ENCODE measurements at regions not wholly inside any gene's neighbourhood (a gene's known extent, or its start where the extent isn't known, plus 50 kb on each side); places are given as distances from the start of the nearest gene placed in this dataset.

DNA sequence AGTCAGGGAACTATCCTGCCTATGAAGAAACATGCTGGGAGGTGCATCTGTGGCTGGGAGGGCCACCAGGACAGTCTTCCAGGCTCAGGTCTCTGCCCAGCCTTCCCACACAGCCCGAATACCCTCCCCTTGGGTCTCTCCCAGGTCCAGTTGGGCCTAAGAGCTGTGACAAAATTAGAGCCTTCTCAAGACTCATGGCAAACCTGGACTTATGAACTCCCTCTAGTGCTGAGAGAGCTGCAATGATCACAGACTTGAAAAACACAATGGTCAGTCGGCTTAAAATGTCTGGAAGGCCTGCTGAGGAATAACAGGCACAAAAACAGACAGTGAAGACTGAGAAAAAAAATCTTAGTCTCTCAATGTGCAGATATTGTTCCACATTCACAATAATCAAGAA, 325.1 kb downstream of the BRINP2 start:
- Histone ChIP-seq H2AFZ (ENCODE audit: low read depth, low read length) (no peak overlapping the region), H3K36me3 (ENCODE audit: insufficient read depth, low read length) (no peaks in the 10 kb centered on the region), H3K27me3 (ENCODE audit: insufficient read depth, low read depth, low read length) (no peaks in the 10 kb centered on the region), H3K9me3 (ENCODE audit: low read length) (no peaks in the 10 kb centered on the region), H3K9me2 (ENCODE audit: insufficient read depth, low read length) (no peaks in the 10 kb centered on the region), H3K4me2 (ENCODE audit: low read length) (no peak overlapping the region), H3K4me3 (ENCODE audit: low read length) (no peak overlapping the region), H3K9ac (ENCODE audit: low read length) (no peak overlapping the region), H4K20me1 (ENCODE audit: insufficient read depth) (no peaks in the 10 kb centered on the region), H3K79me2 (replicated peaks; ENCODE audit: insufficient read depth, low read length) (no peaks in the 10 kb centered on the region), H3F3A (ENCODE audit: insufficient read depth, low read length, poor library complexity, severe bottlenecking) (no peaks in the 10 kb centered on the region), H3K27ac (ENCODE audit: low read length) (no peak overlapping the region)
- TF ChIP-seq EP300 (conservative IDR thresholded peaks at IDR 0.05; ENCODE audit: poor library complexity, severe bottlenecking) (no peak), POLR2AphosphoS5 (IDR thresholded peaks at IDR 0.05) (no peak), SMC3 (conservative IDR thresholded peaks at IDR 0.05; ENCODE audit: poor library complexity) (no peak), MXI1 (conservative IDR thresholded peaks at IDR 0.05; ENCODE audit: poor library complexity, severe bottlenecking) (no peak), EZH2 (IDR thresholded peaks at IDR 0.05; ENCODE audit: borderline replicate concordance, insufficient read depth, low read length, poor library complexity, severe bottlenecking) (no peak), RAD21 (conservative IDR thresholded peaks at IDR 0.05) (no peak), CTCF (IDR thresholded peaks at IDR 0.05; ENCODE audit: poor library complexity, severe bottlenecking) (no peak), TAF1 (IDR thresholded peaks at IDR 0.05; ENCODE audit: low read depth) (no peak)
- TF ChIP-seq, protein P1, sequence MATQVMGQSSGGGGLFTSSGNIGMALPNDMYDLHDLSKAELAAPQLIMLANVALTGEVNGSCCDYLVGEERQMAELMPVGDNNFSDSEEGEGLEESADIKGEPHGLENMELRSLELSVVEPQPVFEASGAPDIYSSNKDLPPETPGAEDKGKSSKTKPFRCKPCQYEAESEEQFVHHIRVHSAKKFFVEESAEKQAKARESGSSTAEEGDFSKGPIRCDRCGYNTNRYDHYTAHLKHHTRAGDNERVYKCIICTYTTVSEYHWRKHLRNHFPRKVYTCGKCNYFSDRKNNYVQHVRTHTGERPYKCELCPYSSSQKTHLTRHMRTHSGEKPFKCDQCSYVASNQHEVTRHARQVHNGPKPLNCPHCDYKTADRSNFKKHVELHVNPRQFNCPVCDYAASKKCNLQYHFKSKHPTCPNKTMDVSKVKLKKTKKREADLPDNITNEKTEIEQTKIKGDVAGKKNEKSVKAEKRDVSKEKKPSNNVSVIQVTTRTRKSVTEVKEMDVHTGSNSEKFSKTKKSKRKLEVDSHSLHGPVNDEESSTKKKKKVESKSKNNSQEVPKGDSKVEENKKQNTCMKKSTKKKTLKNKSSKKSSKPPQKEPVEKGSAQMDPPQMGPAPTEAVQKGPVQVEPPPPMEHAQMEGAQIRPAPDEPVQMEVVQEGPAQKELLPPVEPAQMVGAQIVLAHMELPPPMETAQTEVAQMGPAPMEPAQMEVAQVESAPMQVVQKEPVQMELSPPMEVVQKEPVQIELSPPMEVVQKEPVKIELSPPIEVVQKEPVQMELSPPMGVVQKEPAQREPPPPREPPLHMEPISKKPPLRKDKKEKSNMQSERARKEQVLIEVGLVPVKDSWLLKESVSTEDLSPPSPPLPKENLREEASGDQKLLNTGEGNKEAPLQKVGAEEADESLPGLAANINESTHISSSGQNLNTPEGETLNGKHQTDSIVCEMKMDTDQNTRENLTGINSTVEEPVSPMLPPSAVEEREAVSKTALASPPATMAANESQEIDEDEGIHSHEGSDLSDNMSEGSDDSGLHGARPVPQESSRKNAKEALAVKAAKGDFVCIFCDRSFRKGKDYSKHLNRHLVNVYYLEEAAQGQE (IDR thresholded peaks at IDR 0.05; ENCODE audit: borderline replicate concordance) = no peak

- Histone ChIP-seq H3K4me2 (ENCODE audit: low read length) (no peak overlapping the region), H3K36me3 (ENCODE audit: insufficient read depth, low read length) (no peaks in the 10 kb centered on the region), H3K9me3 (ENCODE audit: low read length) (no peaks in the 10 kb centered on the region), H3F3A (ENCODE audit: insufficient read depth, low read length, poor library complexity, severe bottlenecking) (no peaks in the 10 kb centered on the region), H2AFZ (ENCODE audit: low read depth, low read length) (no peak overlapping the region), H3K27ac (ENCODE audit: low read length) (no peak overlapping the region), H4K20me1 (ENCODE audit: insufficient read depth) (no peaks in the 10 kb centered on the region), H3K27me3 (ENCODE audit: insufficient read depth, low read depth, low read length) (no peaks in the 10 kb centered on the region), H3K79me2 (replicated peaks; ENCODE audit: insufficient read depth, low read length) (no peaks in the 10 kb centered on the region), H3K9me2 (ENCODE audit: insufficient read depth, low read length) (no peaks in the 10 kb centered on the region), H3K4me3 (ENCODE audit: low read length) (no peak overlapping the region), H3K9ac (ENCODE audit: low read length) (no peak overlapping the region)
- TF ChIP-seq RAD21 (conservative IDR thresholded peaks at IDR 0.05) = no peak
- TF ChIP-seq MXI1 (conservative IDR thresholded peaks at IDR 0.05; ENCODE audit: poor library complexity, severe bottlenecking) = no peak
- no peak for TF ChIP-seq SMC3 (conservative IDR thresholded peaks at IDR 0.05; ENCODE audit: poor library complexity)
- no peak for TF ChIP-seq TAF1 (IDR thresholded peaks at IDR 0.05; ENCODE audit: low read depth)
- TF ChIP-seq EP300 (conservative IDR thresholded peaks at IDR 0.05; ENCODE audit: poor library complexity, severe bottlenecking) = no peak
- no peak for TF ChIP-seq EZH2 (IDR thresholded peaks at IDR 0.05; ENCODE audit: borderline replicate concordance, insufficient read depth, low read length, poor library complexity, severe bottlenecking)
- no peak for TF ChIP-seq CTCF (IDR thresholded peaks at IDR 0.05; ENCODE audit: poor library complexity, severe bottlenecking)
Observed at GRCh38 chr1:177490786-177491185, 320.0 kb downstream of the BRINP2 start.
